H1 (cell line): ENCODE measurements at regions not wholly inside any gene's neighbourhood (a gene's known extent, or its start where the extent isn't known, plus 50 kb on each side); places are given as distances from the start of the nearest gene placed in this dataset.

ENCODE experiments used
- CTCF ChIP-seq, 3 experiments: IDR thresholded peaks; 1 replicate in 2 of 3; 2 replicates in 1 of 3; pipeline versions ENCODE4 v1.5.1 to v1.6.1; 2011; ENCODE audit warnings: low read length in 3 of 3, mild to moderate bottlenecking in 3 of 3, inconsistent platforms in 2 of 3, low read depth in 1 of 3, moderate library complexity in 1 of 3; ENCODE audit not compliant: insufficient read depth in 1 of 3; ENCODE audit errors: control extremely low read depth in 1 of 3

DNA sequence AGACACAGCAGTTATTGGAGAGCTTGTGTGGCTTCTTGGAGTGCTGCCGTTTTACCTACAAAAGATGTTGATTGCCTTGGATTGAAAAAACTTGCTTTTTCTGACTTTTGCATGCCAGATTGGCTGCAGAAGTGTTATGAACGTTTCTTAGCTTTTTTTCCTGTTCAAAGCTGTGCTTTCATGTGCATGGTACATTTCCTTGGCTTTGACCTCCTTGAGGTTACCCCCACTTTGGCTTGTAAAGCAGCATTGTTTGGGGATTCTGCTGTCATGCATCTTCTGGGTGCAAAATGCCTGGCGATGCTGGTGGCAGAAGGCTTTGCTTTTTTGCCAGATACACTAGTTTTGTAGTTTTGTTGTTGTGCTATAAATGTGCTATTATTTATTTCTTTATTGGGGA lies 80.0 kb downstream of the JRKL start (continued):
- TF ChIP-seq CTCF (IDR thresholded peaks at IDR 0.05; ENCODE audit: control extremely low read depth in 1 of 3, insufficient read depth in 1 of 3, low read depth in 1 of 3, low read length in 3 of 3), result no peak
- TF ChIP-seq, all 59 proteins: peak for 0
